NCI-H446 treated with DMSO at 0.1 percent for 48 hours (cell line): ENCODE measurements at regions not wholly inside any gene's neighbourhood (a gene's known extent, or its start where the extent isn't known, plus 50 kb on each side); places are given as distances from the start of the nearest gene placed in this dataset.

Experiments used
- DNase-seq: peaks from one replicate; lab custom pipeline; 2025; lab: John Stamatoyannopoulos, UW

GRCh38 chr18:4854671-4855070 is 342.4 kb downstream of the AKAIN1 start:
- no peak for DNase-seq

DNA sequence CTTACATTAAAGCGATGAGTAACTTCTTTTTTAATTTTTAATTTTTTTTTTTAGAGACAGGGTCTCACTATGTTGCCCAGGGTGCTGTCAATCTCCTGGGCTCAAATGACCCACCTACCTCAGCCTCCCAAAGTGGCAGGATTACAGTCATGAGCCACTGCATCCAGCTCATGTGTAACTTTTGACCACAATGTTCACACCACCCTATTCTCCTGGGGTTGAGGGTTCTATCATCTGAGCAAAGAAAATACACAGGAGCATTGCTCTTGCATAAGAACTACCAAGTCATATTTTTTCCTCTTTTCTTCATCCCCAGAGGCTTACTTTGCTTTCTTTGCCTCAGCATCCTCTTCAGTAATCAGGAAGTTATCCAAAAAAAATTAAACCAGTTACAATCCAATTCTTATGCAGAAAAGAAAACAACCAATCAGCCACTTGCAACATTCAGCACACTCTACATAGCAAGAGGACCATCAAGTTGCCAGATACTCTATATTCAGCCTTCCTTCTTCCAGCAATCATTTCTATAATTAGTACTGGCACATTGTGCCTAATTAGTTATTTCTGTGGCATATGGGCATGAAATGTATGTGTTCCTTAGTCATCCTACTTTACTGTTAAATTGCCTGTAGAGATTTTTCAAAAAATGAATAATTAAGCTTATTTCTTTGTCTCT is 345.6 kb downstream of the AKAIN1 start:
- peak; percentile 85 for DNase-seq

DNA sequence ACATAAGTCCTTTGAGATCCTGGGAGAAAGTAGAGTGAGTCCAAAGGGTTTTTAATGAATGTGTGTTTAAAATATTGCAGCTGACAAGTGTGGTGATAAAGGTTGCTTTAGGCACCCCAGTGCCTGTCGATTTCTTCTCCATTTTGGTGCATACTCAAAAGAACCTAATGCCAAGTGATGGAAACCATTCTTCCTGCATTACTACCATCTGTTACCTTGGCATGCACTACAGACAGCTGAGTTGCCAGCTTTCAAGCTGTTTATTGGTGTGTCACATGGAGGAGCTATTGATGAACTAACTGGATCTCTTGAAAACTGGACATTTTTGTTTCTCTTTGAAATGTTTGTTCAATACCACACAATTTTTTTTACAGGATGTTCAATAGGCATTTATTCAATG is 350.0 kb downstream of the AKAIN1 start:
- peak; percentile 96 for DNase-seq

GRCh38 chr18:4844320-4844719 is 352.7 kb downstream of the AKAIN1 start:
- no peak for DNase-seq

GRCh38 chr18:4843771-4844170 is 353.3 kb downstream of the AKAIN1 start:
- DNase-seq, result no peak

- no peak for DNase-seq
These were observed 354.3 kb downstream of the AKAIN1 start for GRCh38 chr18:4842751-4843150.

- DNase-seq, result no peak
These were observed 354.8 kb downstream of the AKAIN1 start for GRCh38 chr18:4842287-4842686.

DNA sequence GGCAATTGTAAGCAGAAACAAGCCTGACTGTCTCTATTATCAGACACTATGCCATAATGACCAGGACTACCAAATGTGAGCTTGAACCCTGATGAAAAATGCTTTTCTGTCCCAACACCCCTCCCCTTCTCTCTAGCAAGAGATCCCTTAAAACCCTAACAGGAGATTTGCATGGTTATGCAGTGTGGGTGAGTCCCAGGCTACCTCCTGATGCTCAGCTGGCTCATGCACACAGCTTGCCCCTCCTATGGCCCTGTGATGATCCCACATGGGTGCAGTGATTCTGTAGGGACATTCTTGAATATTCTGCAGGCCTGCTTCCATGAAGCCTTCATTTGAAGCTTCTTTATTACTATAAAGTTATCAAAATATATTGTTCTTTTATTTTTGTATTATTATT is 357.4 kb downstream of the AKAIN1 start:
- no peak for DNase-seq

DNA sequence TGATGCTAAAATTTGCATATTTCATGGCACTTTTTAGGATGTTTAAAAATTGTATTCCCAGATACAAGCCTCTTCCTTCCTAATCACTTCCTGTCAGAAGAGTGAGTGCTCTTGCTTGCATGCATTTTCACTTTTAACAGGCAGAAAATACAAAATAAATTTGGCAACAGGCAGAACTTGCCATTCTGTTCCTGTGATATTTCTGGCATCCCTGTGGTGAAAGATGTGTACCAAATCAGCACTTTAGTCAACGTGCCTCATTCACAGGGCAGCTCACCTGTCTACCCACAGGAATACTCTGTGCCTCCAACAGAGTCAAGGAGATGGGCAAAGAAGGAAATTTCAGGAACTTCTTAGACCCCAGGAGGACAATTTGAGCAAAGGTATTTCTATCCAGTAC is 360.9 kb downstream of the AKAIN1 start:
- no peak for DNase-seq

DNA sequence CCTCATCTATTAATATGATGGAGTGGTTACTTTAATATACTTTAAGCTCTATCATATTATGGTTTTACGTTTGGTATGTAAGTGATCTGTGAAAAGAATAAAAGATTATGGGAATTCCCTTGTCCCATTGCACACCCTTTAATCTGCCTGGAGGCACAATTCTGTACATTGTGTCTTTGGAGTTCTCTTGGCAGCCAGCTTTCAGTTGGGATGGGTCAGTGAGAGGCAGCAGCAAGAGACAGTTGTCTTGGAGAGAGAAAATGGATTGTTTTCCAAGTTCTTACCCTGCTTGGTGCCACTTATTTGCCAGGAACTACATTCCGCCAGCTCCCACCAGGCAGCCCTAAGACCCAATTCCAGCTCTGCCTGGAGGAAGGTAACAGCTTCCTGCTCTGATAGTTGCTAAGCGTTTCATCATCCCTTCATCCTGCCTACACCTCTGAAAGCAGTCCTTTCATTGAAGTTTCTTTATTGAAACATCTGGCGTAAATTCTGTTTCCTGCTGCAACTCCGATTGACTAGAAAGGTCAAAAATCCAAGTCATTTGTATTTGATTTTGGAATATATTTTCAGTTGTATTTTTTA is 365.2 kb downstream of the AKAIN1 start:
- DNase-seq, result peak; percentile 41

DNA sequence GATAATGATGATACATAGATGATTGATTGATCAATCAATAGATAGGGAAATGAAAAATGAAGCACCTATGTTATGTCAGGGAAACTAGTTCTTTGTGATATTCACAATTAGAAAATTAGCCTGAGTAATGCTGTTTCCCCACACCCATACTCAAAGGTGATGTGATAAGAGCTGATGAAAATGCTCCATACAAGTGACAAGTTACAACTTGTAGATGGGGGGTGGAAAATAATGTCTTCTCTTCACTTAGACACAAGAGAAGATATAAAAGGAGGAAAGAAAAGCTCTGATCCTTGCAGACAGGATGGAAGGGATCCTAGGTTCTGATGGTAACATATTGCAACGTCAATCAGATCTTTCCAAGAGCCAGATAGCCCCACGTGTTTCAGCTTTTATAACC is 365.9 kb downstream of the AKAIN1 start:
- no peak for DNase-seq

- DNase-seq, result no peak
These were observed 368.0 kb upstream of the DLGAP1 start for GRCh38 chr18:4823091-4823490.

DNA sequence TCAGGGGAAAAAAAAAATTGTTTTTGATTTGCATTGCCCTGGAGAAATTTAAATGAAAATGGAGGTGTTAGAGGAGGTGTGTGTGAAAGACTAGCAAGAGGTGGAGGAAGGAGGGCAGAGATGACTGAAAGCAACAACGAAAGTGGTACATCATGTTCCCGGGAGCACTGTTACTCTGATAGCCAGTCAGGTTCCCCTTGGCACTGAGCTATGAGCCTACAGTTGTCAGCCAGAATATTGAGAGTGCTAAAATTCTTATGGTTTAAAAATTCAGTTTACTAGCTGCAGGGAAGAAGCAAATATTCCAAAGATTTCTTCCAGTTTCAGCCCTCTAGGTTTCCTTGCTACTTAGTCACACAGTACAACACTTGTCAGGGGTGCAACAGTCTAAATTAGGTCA is 366.7 kb upstream of the DLGAP1 start:
- no peak for DNase-seq

DNA sequence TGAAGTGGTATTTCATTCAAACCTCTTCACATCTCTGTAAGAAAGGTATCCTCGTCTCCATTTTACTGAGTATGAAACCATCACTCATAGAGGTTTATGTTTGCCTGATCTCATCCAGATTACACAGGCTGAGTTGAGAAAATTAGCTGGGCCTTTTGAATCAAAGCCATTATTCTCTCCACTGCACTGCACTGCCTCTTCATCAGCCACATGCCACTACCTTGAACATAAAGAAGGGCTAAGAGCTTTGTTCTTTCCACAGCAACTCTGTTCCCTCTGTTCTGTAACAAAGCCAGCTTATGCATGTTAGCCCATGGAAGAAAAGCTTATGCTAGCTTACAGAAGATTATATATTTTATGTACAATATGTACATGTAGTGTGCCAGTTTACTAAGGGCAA is 362.6 kb upstream of the DLGAP1 start:
- DNase-seq, result no peak

GRCh38 chr18:4813708-4814107 is 358.6 kb upstream of the DLGAP1 start:
- DNase-seq, result no peak

- DNase-seq, result no peak
These were observed 353.8 kb upstream of the DLGAP1 start for GRCh38 chr18:4808891-4809290.

GRCh38 chr18:4807604-4808293 is 352.6 kb upstream of the DLGAP1 start:
- no peak for DNase-seq

DNA sequence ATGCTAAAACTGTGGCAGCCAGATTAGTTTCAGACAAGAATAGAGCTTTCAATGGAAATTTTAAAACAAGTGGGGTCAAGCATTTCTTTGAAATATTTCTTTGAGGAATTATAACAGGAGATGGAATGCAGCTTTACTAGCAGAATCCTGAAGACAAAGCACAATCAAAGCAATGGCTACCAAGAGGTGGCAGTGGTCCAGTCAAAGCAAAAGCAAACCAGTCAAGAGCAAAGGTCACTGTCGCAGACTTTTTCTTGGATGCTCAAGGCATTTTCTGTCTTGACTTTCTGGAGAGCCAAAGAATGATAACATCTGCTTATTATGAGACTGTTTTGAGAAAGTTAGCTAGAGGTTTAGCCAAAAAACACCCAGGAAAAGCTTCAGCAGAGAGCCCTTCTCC is 351.2 kb upstream of the DLGAP1 start:
- no peak for DNase-seq

DNA sequence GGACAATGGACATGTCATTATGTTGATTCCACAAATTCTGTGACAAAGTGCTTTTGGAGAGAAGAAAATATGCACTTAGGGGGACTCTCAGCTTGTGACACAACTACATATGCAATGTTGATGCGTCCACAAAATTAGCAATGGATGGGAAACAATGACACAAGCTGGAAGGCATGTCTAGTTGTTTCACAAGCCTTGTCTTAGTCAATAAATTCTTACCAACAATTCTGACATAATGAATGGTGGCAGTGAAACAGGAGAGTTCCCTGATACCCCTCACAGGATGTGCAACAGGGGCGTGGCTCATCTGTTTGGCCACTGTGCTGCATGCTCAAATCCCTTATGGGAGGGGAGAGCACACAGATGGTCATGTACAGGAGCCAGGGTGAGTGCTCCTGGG is 347.2 kb upstream of the DLGAP1 start:
- DNase-seq, result no peak

DNA sequence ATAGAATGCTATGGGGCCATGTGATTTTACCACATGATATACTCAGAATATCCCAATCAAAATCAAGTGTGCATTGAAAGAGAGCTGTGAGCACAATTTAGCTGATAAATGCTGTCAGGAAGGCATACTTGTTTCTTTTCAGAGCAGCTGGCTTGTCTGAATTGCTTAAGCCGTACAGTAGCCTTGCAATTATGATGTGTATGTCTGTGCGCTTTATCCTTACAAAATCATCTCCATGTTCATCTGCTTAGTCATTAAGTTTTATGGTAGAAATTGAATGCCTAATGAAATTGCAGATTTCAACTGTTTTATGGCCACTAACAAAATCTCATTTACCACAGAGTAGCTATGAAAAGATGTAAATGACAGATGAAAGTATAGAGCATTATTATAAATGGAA is 346.0 kb upstream of the DLGAP1 start:
- DNase-seq, result no peak

DNA sequence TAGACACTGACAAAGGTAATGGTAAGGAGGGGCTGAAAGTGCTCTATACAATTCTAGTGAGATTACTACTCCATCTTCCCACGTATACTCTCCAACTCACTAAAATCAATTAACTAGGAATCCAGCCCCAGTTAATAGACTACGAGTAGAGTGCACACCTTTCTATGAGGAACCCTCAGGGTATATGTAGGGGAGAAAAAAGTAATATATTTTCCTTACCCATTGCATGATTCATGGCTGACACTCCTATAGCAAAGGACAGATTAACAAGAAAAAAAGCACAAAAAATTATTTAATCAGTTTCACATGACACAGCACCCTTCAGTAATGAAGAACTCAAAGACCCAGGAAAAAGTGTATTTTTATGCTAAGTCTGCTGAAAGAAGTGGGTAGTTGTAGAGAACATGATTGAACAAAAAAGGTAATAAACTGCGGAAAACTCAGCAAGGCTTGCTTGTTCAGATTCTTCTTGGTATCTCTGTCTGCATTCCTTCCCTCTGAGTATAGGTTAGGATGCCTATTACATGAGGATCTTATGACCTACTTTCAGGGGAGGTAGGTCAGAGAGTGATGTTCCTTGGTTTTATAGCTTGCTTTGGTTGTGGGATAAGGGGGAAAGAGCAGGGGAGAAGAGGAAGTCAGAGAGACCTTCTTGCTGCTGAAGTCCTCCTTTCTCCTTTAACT is 342.0 kb upstream of the DLGAP1 start:
- no peak for DNase-seq

DNA sequence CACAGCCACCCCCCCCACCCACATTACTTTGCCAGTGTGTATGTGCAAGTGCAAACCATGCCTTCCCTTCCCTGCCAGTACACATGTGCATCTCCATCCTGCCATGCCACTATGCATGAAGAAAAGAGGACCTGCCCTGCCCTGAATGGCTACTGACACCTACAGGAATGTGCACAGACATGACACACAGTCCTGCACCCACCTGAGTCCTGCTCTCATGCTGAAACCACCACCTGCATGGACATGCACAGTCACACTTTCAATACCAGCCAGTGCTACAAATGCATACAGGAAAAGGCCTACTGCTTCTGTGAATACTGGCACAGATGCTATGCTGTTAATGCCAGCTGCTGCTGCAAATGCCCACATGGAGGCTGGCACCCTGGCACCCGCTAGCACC is 334.4 kb upstream of the DLGAP1 start:
- DNase-seq, result no peak

DNA sequence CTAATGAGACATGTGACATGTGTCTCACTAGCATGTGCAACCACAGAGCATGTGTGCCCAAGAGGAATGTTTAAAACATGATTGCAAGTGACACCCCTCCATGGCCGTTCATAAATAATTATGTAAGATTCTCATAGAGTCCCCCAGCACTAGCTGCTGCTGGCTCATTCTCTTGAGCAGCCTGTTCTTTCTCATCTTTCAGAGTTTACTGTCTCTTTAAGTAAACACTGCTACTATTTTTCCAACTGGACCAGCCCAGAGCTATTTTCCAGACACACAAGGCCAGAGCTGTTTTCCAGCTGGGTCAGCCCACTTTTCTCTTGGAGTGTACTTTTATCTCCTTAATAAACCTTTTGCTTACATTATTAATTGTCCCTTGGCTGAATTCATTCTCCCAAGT is 326.8 kb upstream of the DLGAP1 start:
- DNase-seq, result no peak
